Type B pancreatic cell (in vitro differentiated cells): ENCODE measurements at regions not wholly inside any gene's neighbourhood (a gene's known extent, or its start where the extent isn't known, plus 50 kb on each side); places are given as distances from the start of the nearest gene placed in this dataset.

Experiments used
- DNase-seq: peaks from one replicate; pipeline ENCODE4 v3.0.0; 2021; ENCODE audit warnings: mixed read lengths; ENCODE audit not compliant: unreplicated experiment; ENCODE audit errors: extremely low spot score
- H3K27ac Mint-ChIP-seq: 2 replicates; pipeline ENCODE4 v1.8.0; 2021; ENCODE audit warnings: mild to moderate bottlenecking, mixed read lengths
- H3K27me3 Mint-ChIP-seq: 2 replicates; pipeline ENCODE4 v1.8.0; 2021; ENCODE audit warnings: mixed read lengths
- H3K36me3 Mint-ChIP-seq: 2 replicates; pipeline ENCODE4 v1.8.0; 2021; ENCODE audit warnings: mixed read lengths
- H3K4me1 Mint-ChIP-seq: one replicate; pipeline ENCODE4 v1.8.0; 2021; ENCODE audit warnings: mixed read lengths; ENCODE audit not compliant: unreplicated experiment
- H3K4me3 Mint-ChIP-seq: 2 replicates; pipeline ENCODE4 v1.8.0; 2021; ENCODE audit warnings: mild to moderate bottlenecking, mixed read lengths
- H3K9me3 Mint-ChIP-seq: 2 replicates; pipeline ENCODE4 v1.8.0; 2021; ENCODE audit warnings: mixed read lengths
- TF ChIP-seq, protein P1 (sequence below): fragments of 200-600 bp; sonication (generic); conservative IDR thresholded peaks from 2 replicates; pipeline ENCODE4 v1.5.0; 2021; ENCODE audit warnings: antibody characterized with exemption, mild to moderate bottlenecking

GRCh38 chr13:40063703-40064102 is 408.2 kb downstream of the COG6 start:
- no peaks in the 10 kb centered on the region for H3K9me3 Mint-ChIP-seq
- DNase-seq: no peak
- H3K27ac Mint-ChIP-seq: no peak overlapping the region

DNA sequence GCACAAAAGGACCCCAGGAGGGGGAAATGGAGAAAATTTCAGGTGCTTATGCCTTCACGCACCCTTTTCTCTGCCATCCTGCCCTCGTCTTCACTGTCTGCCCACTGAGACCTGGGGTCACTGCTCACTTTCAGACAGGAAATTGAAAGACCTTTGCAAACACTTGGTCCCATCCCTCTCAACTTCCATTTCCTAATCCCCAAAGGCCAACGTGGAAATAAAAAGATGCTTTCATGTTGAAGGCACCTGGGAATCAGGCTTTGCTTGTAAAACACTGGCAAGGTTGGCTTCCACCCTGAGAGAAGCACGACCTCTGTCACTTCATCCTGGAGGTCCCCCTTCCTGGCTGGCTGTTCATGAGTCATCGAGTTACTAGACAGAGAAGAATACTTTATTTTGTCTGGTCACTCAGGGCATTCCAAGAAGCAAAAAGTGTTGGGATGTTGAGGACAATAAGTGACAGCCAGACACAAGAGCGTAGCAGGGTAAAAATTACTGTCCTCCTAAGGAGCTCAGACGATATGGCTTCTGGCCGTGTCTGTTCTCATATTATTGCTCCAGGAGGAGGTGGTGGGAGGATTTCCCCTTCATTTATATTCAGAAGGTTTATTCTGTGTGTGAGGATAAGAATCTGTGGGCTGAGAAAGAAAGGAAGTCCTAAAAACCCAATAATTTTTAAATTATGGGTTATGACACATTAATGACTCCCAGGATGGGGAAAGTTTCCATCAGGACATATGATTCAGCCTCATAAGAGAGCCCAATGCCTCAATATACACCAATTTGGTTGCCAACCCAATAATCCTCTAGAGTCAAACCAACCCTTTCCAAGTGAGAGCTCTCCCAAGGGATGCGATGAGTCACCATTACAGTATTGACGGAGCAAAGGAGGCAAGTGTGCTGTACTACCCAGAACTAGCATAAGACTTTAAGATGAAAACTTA is 409.0 kb downstream of the COG6 start:
- no peak overlapping the region for H3K4me3 Mint-ChIP-seq
- no peaks in the 10 kb centered on the region for H3K9me3 Mint-ChIP-seq
- H3K36me3 Mint-ChIP-seq: no peaks in the 10 kb centered on the region
- no peak for DNase-seq
- TF ChIP-seq, protein P1, sequence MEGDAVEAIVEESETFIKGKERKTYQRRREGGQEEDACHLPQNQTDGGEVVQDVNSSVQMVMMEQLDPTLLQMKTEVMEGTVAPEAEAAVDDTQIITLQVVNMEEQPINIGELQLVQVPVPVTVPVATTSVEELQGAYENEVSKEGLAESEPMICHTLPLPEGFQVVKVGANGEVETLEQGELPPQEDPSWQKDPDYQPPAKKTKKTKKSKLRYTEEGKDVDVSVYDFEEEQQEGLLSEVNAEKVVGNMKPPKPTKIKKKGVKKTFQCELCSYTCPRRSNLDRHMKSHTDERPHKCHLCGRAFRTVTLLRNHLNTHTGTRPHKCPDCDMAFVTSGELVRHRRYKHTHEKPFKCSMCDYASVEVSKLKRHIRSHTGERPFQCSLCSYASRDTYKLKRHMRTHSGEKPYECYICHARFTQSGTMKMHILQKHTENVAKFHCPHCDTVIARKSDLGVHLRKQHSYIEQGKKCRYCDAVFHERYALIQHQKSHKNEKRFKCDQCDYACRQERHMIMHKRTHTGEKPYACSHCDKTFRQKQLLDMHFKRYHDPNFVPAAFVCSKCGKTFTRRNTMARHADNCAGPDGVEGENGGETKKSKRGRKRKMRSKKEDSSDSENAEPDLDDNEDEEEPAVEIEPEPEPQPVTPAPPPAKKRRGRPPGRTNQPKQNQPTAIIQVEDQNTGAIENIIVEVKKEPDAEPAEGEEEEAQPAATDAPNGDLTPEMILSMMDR: no peak
- H3K4me1 Mint-ChIP-seq: peaks cover 36% of the 10 kb centered on the region
- no peak overlapping the region for H3K27ac Mint-ChIP-seq
- H3K27me3 Mint-ChIP-seq: no peaks in the 10 kb centered on the region

More at GRCh38 chr13:40063703-40064102, 408.2 kb downstream of the COG6 start:
- H3K4me1 Mint-ChIP-seq: peaks cover 33% of the 10 kb centered on the region
- no peaks in the 10 kb centered on the region for H3K27me3 Mint-ChIP-seq
- H3K4me3 Mint-ChIP-seq: peak overlapping the region; percentile 57
- no peaks in the 10 kb centered on the region for H3K36me3 Mint-ChIP-seq
- TF ChIP-seq, protein P1: no peak

GRCh38 chr13:40069173-40070044 is 413.9 kb downstream of the COG6 start:
- Mint-ChIP-seq H3K4me1 (peaks cover 10% of the 10 kb centered on the region), H3K27ac (no peak overlapping the region), H3K9me3 (no peaks in the 10 kb centered on the region), H3K4me3 (no peak overlapping the region), H3K27me3 (no peaks in the 10 kb centered on the region), H3K36me3 (no peaks in the 10 kb centered on the region)
- DNase-seq: no peak
- TF ChIP-seq, protein P1: peak; percentile 90

GRCh38 chr13:40070357-40070756 is 414.9 kb downstream of the COG6 start:
- H3K9me3 Mint-ChIP-seq: no peaks in the 10 kb centered on the region
- DNase-seq: no peak
- H3K27me3 Mint-ChIP-seq: no peaks in the 10 kb centered on the region
- TF ChIP-seq, protein P1: no peak
- H3K27ac Mint-ChIP-seq: no peak overlapping the region
- H3K4me3 Mint-ChIP-seq: no peak overlapping the region
- H3K4me1 Mint-ChIP-seq: peaks cover 11% of the 10 kb centered on the region
- H3K36me3 Mint-ChIP-seq: no peaks in the 10 kb centered on the region

- peaks cover 6% of the 10 kb centered on the region for H3K27me3 Mint-ChIP-seq
- TF ChIP-seq, protein P1: no peak
- DNase-seq: no peak
- peaks cover 13% of the 10 kb centered on the region for H3K4me1 Mint-ChIP-seq
- no peak overlapping the region for H3K27ac Mint-ChIP-seq
- H3K36me3 Mint-ChIP-seq: no peaks in the 10 kb centered on the region
- no peaks in the 10 kb centered on the region for H3K9me3 Mint-ChIP-seq
- H3K4me3 Mint-ChIP-seq: no peak overlapping the region
These were observed 417.2 kb downstream of the COG6 start for GRCh38 chr13:40072663-40073120.
